GM21825 (cell line): ENCODE measurements at regions not wholly inside any gene's neighbourhood (a gene's known extent, or its start where the extent isn't known, plus 50 kb on each side); places are given as distances from the start of the nearest gene placed in this dataset.

Source experiments
- ATAC-seq: cut with Tn5 transposase; IDR thresholded peaks from one replicate; pipeline ENCODE4 v1.9.1; 2021; ENCODE audit warnings: mild to moderate bottlenecking, moderate library complexity; ENCODE audit not compliant: unreplicated experiment

GRCh38 chr13:105311094-105311493 lies 1224.4 kb downstream of the EFNB2 start:
- ATAC-seq: no peak

GRCh38 chr13:105307776-105308175 lies 1227.7 kb downstream of the EFNB2 start:
- ATAC-seq: no peak

DNA sequence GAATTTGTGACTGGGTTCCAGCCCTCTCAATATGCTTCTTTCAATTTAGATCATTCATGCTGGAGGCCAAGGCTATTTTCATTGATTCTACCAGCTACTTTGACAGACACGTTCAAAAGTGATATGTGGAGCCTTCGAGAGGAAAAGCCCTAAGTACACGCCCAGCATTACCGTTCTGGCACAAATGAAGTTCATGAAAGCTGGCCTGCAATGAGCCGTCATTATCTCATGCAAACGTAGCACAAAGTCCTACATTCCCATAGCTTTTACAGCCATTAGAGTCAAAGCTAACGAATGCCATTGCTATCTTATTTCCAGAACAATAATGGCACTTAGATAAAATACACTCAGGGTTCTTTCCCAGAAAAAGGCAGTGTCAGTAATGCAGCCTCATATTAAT lies 1237.6 kb downstream of the EFNB2 start:
- no peak for ATAC-seq

- ATAC-seq: no peak
Observed at GRCh38 chr13:105291987-105292386, 1243.5 kb downstream of the EFNB2 start.

DNA sequence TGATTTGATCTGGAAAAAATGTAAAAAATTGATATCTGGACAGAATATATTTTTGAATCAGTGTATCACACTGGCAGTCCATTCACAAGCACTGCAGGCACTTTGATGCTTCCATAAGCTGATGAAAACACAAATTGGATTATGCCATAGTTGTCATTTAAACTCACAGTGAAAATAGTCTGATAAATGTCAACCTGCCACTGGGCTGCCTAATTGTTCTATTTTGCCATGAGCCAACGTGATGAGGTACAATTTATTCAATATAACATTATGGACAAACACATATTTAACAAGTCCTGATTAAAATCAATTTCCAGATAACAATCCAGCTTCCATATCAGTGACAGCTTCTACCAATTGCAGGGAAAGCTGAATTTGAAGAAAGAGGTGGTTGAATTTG lies 1244.9 kb downstream of the EFNB2 start:
- ATAC-seq: no peak

DNA sequence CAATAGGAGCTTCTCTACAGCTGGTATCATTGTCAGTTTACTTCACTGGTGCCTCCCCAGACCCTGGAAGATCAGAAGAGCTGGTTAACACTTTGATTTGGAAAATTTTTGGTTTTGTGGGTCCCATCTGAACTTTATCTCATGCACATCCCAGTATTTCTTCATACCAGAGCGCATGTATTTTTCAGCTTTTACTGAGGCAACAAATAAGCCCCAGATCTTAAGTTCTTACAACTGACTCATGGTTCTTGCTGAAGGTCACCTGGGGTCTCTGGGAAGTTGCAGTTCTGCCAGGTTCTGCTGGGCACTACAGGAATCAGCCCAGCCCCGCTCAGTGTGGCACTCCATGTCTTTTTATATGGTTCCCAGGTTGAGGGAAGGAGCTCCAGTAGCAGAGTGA lies 1249.9 kb downstream of the EFNB2 start:
- no peak for ATAC-seq

GRCh38 chr13:105282406-105283285 lies 1252.8 kb downstream of the EFNB2 start:
- no peak for ATAC-seq

GRCh38 chr13:105278943-105279381 lies 1256.5 kb downstream of the EFNB2 start:
- ATAC-seq: no peak

DNA sequence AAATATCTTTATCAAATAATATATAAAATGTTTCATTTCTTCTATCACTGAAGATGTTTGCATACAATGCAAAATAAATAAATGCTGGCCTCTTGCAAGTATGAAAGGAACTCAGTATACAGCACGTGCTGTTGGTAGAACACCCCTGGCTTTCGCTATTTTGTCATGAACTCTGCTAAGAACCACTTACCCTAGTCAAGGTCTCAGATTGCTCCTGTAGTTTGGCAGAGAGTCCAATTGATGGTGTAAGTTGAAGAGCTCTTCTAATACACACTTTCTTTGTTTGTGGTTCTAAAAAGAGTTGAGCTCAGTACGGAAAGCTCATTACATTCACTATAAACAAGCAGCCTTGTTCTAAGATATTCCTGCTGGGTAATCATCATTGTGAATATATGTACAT lies 1258.9 kb downstream of the EFNB2 start:
- no peak for ATAC-seq

DNA sequence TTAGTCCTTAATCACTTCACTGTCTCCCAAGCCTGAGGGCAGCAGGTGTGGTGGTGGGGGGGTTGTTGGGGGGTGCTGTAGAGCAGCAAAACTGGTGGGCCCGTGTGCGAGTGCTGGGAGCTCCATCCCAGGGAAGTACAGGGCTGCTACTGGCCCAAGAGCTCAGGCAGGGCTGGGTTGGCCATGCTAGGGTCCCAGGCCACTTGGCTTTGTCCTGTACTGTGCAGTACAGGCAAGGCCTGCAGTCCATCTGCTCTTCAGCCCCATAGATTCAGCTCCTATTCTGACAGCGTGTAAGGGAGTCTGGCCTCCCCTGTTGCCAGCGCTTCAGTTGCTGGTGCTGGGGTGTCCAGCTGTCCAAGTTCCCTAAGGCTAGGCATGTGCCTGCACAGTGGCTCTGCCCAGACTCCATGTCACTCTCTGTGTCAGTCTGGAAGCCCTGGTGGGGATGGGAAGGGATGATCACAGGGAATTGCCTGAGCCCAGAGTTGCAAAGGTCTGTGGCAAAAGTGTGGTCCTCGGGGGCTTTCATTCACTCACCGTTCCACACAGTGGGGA lies 1261.7 kb downstream of the EFNB2 start:
- no peak for ATAC-seq

DNA sequence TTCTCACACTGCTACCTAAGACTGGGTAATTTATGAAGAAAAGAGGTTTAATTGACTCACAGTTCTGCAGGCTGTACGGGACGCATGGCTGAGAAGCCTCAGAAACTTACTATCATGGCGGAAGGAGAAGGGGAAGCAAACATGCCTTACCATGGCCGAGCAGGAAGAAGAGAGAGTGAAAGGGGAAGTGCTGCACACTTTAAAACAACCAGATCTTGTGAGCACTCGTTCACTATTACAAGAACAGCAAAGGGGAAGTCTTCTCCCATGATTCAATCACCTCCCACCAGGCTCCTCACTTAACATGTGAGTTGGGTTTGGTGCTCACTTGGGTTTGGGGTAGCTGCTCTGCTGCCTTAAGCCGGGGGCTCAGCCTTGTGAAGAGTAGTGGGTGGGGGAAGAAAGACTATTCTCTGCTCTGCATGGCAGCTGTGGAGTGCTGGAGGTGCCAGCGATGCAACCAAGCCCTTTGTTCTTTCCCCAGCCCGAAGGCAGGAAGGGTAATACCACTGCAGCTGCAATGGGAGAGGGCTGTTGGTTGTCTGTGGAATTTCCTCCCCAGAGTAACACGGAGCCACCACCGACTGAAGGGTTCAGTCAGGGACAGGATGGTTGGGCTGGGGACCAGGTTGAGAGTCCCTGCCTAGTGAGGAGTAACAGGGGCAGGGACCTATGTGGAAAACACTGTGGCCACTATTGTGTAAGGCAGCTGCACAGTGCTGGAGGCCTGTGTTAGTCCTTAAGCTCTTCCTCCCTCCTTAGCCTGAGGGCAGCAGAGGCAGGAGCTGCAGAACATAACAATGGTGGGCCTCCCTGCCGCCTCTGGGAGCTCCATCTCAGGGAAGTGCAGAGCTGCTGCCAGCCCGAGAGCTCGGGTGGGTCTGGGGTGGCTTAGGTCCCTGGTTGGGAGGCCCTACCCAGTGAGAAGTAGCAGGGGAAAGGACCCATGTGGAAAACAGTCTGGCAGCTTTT lies 1262.5 kb downstream of the EFNB2 start:
- ATAC-seq: no peak

GRCh38 chr13:105266615-105267014 lies 1268.8 kb downstream of the EFNB2 start:
- ATAC-seq: no peak

DNA sequence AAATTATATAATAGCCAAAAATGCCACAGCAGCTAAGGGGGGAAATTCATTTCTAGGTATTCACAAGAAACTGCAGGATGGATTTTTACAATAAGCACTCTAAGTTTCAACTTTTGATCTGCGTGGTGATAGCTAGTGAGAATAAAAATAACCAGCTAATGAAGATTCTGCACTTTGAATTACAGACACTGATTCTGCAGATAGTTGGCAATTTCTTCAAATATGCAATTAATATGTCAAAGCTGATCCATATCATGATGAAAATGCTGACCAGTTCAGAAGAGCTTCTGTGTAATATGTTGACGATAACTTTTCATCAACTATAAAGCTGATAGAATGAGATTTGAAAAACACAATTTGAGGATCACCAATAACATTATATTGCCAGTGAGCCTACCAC lies 1272.9 kb downstream of the EFNB2 start:
- ATAC-seq: no peak

- no peak for ATAC-seq
Observed at GRCh38 chr13:105259426-105259825, 1276.0 kb downstream of the EFNB2 start.

DNA sequence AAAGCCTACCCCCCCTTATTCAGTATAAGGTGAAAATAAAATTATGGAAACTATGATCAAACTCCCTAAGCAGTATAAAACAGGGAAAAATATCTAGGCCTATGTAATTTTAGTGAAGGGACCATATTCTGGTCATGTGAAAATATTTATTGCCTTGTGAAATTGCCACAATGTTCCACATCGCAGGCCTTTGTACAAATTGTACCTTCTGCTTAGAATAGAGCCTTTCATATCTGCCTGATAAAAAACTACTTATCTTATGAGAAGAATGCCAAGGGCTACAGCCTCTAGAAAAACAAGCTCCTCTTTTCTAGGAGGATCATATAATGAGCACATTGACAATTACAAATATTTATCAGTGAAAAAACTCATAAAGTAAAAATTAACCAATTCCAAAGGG lies 1280.0 kb downstream of the EFNB2 start:
- ATAC-seq: no peak

GRCh38 chr13:105251293-105251692 lies 1284.2 kb downstream of the EFNB2 start:
- no peak for ATAC-seq

DNA sequence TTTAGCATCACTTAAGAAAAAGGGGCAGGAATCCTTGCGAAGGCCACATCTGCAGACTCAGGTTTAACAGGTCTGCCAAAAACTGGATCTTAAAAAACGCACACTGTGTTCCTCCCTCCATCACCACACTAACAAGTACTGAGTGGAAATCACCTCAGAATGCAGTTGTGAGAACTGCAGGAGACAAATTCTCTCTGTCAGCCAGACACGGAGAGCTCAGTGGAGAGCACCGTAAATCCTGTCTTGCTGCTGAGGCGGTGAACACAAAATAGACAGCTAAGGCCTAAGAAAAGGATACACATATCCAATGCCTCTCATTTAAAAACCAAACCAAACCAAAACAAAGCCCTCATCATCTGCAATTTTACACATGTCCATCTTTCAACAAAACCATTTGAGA lies 1287.6 kb downstream of the EFNB2 start:
- no peak for ATAC-seq

DNA sequence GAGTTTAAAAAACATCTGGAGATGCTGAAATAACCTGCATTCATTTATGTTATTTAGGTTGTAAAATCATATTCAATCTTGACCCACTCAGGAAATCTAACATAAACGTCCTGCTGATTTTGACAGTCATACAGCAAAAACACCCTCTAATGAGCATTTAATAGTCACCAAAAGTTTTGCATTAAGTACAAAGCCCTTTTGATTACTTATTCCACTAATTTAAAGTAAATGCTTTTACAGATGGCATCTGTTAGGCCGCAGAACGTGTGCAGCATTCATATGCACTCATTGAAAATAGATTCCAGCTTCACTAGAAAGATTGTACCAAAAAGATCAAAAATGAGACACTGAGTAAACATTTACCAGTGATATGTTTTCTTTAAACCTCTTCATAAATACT lies 1295.1 kb downstream of the EFNB2 start:
- no peak for ATAC-seq

GRCh38 chr13:105232439-105232838 lies 1303.0 kb downstream of the EFNB2 start:
- no peak for ATAC-seq

- ATAC-seq: no peak
Observed at GRCh38 chr13:105232006-105232405, 1303.5 kb downstream of the EFNB2 start.

DNA sequence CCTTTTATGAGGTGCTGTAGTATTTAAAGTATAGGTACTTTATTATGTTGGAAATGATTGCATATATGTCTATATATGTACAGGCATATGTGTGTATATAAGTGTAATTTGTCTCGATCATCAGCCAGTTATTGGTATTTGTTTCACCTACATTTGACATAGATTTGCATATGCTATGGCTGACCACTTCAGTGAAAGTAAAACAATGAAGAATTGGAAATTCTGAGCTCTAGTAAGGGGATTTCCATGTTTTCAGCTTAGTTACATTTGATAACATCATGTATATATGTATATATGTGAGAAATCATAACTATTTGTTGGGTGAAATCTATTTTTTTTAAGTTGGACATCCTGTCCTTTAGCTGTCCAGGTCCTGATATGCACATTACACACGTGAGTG lies 1303.9 kb downstream of the EFNB2 start:
- no peak for ATAC-seq
